Body of pancreas (tissue), 4 donors: ENCODE measurements at regions not wholly inside any gene's neighbourhood (a gene's known extent, or its start where the extent isn't known, plus 50 kb on each side); places are given as distances from the start of the nearest gene placed in this dataset.

Source experiments
- ATAC-seq: fragments of 150-250 bp; one replicate; pipeline ENCODE4 v1.9.1; 2016
- DNase-seq, 4 donors: peaks; one replicate each; pipeline ENCODE4 v3.0.0-alpha.2; 2019
- H3K27ac ChIP-seq, 4 donors: fragments of 200-600 bp; sonication (generic); 1 replicate in 3 of 4; 2 replicates in 1 of 4; pipeline versions ENCODE4 v1.5.1 to v1.6.1; 2016 to 2019; ENCODE audit warnings: mild to moderate bottlenecking in 1 of 4, mixed read lengths in 1 of 4, moderate library complexity in 1 of 4
- H3K27me3 ChIP-seq, 2 donors: fragments of 200-600 bp; sonication (generic); one replicate each; pipeline ENCODE4 v1.6.0; 2016; ENCODE audit warnings: mild to moderate bottlenecking in 1 of 2
- H3K36me3 ChIP-seq, 2 donors: fragments of 200-600 bp; sonication (generic); replicated peaks in 1 of 2; 2 replicates each; pipeline ENCODE4 v1.5.1; 2016; ENCODE audit warnings: low read depth in 2 of 2; ENCODE audit not compliant: insufficient read depth in 1 of 2
- H3K4me1 ChIP-seq: fragments of 200-600 bp; sonication (generic); one replicate; pipeline ENCODE4 v1.6.0; 2016
- H3K4me3 ChIP-seq, 2 donors: fragments of 200-600 bp; sonication (generic); 1 replicate in 1 of 2; 2 replicates in 1 of 2; pipeline ENCODE4 v1.5.1; 2016 to 2019
- H3K9me3 ChIP-seq, 3 donors: fragments of 200-600 bp; sonication (generic); 1 replicate in 2 of 3; 2 replicates in 1 of 3; pipeline ENCODE4 v1.5.1; 2016
- CTCF ChIP-seq, 7 experiments: fragments of 450-650 bp in 4 of 7; fragments of 200-600 bp in 3 of 7; sonication (generic) in 3 of 7; IDR thresholded peaks; one replicate each; pipeline ENCODE4 v1.5.1; 2016 to 2019; ENCODE audit warnings: antibody characterized with exemption in 7 of 7
- POLR2A ChIP-seq, 3 donors: fragments of 450-650 bp; IDR thresholded peaks; one replicate each; pipeline ENCODE4 v1.6.1; 2016; ENCODE audit warnings: antibody characterized with exemption in 3 of 3, mild to moderate bottlenecking in 2 of 3
- WGBS, 2 donors: methylation state at CpG; one replicate each; pipeline ENCODE4 v1.1.5; 2017; 5-methylcytosine and 5-hydroxymethylcytosine counted together
- intact Hi-C: fragments of 100-400 bp; cut with DNase I; formaldehyde crosslinking; loops from one replicate; pipeline ENCODE4 v1.15.1; 2023

DNA sequence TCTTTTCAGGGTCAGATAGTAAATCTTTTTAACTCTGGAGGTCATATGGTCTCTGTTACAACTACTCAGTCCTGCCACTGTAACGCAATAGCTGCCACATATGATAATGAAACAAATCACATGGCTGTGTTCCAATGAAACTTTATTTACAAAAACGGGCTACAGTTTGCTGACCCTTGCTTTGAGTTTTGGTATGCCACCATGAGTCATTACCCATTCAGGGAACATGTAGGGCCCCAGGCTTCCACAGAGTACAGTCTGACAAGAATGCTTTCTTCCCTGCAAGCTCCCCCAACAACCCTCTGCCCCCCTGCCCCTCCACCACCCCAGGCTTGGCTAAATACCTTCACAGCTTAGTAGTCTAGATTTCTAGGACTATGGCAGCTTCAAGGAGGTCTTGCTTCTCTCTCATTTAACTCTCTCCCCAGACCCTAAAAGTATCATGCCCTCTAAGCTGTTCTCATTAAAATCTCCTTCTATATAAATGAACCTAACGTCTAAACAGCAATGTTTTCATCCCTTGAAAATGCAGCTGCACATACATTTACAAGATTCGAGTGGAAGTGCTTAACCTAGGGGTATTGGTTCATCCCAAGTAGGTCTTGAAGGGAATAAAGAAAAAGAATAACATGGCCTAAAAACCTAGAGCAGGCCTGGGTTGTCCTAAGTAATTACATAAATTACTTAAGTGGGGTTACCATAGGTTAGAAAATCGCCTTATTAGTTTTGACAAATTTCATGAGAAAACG lies 117.8 kb upstream of the PRICKLE2 start:
- Histone ChIP-seq H3K4me1 (peaks cover 12% of the 10 kb centered on the region), H3K9me3 (no peaks in the 10 kb centered on the region), H3K36me3 (no peaks in the 10 kb centered on the region), H3K4me3 (no peak overlapping the region), H3K27ac (no peak overlapping the region), H3K27me3 (no peaks in the 10 kb centered on the region)
- DNase-seq = no peak
- TF ChIP-seq POLR2A (IDR thresholded peaks at IDR 0.05) (no peak), CTCF (IDR thresholded peaks at IDR 0.05) (no peak)
- WGBS, 2 donors = 60 to 61% methylated on average over 6 of the region's 6 CpGs
- intact Hi-C loops = no loop called here
- no peak for ATAC-seq

GRCh38 chr3:64341296-64341695 lies 116.0 kb upstream of the PRICKLE2 start:
- 80 to 91% methylated on average over 1 of the region's 1 CpG for WGBS, 2 donors
- Histone ChIP-seq H3K27me3 (no peaks in the 10 kb centered on the region), H3K9me3 (no peaks in the 10 kb centered on the region), H3K27ac (no peak overlapping the region), H3K4me3 (no peak overlapping the region), H3K36me3 (no peaks in the 10 kb centered on the region), H3K4me1 (peaks cover 12% of the 10 kb centered on the region)
- intact Hi-C loops = no loop called here
- ATAC-seq (no peak), DNase-seq (no peak)
- TF ChIP-seq POLR2A (IDR thresholded peaks at IDR 0.05) = no peak
- TF ChIP-seq CTCF (IDR thresholded peaks at IDR 0.05) = no peak

GRCh38 chr3:64340641-64341101 lies 115.4 kb upstream of the PRICKLE2 start:
- Histone ChIP-seq H3K36me3 (no peaks in the 10 kb centered on the region), H3K27me3 (no peaks in the 10 kb centered on the region), H3K27ac (no peak overlapping the region), H3K4me3 (no peak overlapping the region), H3K4me1 (peaks cover 10% of the 10 kb centered on the region), H3K9me3 (no peaks in the 10 kb centered on the region)
- no peak for TF ChIP-seq CTCF (IDR thresholded peaks at IDR 0.05)
- intact Hi-C loops = no loop called here
- WGBS, 2 donors = 77 to 86% methylated on average over 11 of the region's 11 CpGs
- no peak for DNase-seq
- ATAC-seq = no peak

DNA sequence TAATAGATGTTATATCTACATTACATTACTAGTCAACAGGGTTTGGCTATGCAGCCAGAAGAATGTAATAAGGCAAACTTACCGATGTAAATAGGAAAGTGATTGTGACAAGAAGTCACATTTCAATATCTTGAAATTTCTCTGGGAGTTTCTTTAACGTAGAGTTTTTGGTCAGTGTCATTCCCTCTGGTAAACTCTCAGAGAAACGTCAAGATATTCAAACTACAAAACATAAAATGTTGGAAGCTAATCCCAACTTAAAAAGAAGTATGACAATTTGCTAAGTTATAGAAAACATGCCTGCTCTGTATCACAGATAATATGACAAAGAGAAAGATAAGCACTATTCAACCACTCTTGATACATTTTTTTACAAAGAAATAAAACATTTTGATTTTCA lies 111.2 kb upstream of the PRICKLE2 start:
- DNase-seq (no peak), ATAC-seq (no peak)
- H3K4me1 ChIP-seq = no peaks in the 10 kb centered on the region
- intact Hi-C loops = no loop called here
- TF ChIP-seq CTCF (IDR thresholded peaks at IDR 0.05) = no peak
- TF ChIP-seq POLR2A (IDR thresholded peaks at IDR 0.05) = no peak
- WGBS, 2 donors = 83 to 88% methylated on average over 3 of the region's 3 CpGs
- no peak overlapping the region for H3K27ac ChIP-seq
- H3K27me3 ChIP-seq = no peaks in the 10 kb centered on the region
- H3K9me3 ChIP-seq = no peaks in the 10 kb centered on the region
- no peaks in the 10 kb centered on the region for H3K36me3 ChIP-seq
- H3K4me3 ChIP-seq = no peak overlapping the region
